ENCODE measurements at regions not wholly inside any gene's neighbourhood (a gene's known extent, or its start where the extent isn't known, plus 50 kb on each side); places are given as distances from the start of the nearest gene placed in this dataset.
A peak's percentile ranks its signal among the peaks of the same experiment; 100 is the strongest.
"Not testable (repeated sequence)": the region's sequence is repeated elsewhere in the genome, so short reads cannot be mapped to it uniquely, and the experiment has no call there.

DNA sequence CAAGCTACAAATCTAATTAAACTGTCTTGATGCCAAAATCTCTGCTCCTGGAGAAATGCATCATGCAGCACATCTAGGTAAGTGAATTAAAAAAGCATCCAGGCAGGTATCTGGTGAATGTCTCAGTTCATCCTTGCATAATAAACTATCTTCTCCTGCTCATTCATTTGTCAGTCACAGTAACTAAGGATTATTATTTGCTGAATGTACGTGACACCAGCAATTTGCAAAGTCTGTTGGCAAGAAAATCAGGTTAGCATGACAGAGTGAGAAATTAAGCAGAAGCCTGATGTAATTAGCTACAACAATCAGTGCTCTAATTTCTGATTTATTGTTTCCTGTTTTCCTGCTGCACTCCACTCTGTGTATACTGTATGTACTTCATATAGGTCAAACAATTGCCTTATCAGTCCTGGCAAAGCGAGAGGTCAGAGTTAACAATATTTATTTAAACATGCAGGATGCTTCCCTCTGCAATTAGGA lies 213.6 kb downstream of the FBXO8 start:
- no peak for DNase-seq

DNA sequence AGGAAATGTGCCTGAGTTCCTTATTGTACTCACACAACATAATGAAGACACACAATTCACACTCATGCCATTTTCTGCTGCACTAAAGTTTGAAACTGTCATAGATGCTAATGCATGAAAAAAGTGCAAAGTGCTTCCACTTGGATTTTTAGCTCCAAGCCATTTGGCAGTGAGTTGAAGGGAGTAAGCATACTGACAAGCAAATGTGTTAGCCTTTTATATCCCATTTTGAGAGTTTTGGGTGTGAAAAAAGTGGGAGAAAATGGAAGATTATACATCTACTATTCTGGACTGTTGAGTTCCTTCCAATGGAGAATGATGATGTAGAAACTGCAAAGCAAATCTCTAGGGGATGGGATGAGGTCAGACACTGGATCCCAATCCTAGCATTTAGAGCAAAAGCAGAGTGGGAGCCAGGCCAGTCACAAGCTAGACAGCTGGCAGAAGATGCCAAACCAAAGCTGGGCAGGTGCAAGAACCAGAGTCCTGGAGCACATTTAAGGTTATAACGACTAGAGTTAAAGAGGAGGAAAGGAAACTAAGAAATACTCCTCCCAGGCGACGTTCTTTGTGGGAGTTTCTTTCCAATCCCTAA lies 216.8 kb downstream of the FBXO8 start:
- DNase-seq = no peak

DNA sequence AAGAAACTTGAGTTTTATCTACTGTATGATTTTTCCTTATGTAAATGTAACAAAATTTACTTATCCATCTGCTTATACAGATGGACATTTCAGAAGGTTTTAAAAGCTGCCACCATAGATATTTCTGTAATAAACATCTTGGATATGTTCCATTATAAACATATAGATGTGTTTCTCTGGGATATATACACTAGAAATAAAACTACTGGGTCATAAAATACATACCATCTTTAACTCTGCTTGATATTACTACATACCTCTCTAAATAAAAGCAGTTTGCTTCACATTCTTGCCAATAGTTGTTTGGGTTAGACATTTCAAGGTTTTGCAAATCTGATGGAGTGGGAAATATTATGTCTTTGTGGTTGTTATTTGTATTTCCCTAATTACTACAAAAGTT lies 220.6 kb downstream of the FBXO8 start:
- no peak for DNase-seq

DNA sequence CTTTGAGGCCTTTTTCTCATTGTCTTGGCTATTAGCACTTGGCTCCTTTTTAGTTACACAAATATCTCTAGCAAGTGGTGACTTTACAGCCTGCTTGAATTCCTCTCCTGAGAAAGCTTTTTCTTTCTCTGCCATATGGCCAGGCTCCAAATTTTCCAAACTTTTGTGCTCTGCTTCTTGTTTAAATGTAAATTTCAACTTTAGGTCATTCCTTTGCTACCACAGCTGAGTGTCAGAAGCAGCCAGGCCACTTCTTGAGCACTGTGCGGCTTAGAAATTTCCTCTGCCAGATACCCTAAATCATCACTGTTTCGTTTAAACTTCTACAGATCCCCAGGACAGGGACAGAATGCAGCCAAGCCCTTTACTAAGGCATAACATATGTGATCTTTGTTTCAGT lies 222.4 kb downstream of the FBXO8 start:
- DNase-seq = peak in 1 of 3 donors; percentile 38

DNA sequence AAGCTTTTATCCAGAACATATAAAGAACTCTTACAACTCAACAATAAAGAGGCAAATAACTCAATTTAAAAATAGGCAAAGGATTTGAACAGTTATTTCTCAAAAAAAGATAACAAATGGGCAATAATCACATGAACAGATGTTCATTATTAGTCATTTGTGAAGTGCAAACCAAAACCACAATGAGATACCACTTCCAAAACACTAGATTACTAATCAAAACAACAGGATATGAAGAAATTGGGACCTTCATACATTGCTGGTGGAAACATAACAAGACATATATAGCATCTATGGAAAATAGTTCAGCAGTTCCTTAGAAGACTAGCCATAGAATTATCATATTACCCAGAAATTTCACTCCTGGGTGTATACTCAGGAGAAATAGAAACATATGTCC lies 224.6 kb downstream of the FBXO8 start:
- no peak for DNase-seq

DNA sequence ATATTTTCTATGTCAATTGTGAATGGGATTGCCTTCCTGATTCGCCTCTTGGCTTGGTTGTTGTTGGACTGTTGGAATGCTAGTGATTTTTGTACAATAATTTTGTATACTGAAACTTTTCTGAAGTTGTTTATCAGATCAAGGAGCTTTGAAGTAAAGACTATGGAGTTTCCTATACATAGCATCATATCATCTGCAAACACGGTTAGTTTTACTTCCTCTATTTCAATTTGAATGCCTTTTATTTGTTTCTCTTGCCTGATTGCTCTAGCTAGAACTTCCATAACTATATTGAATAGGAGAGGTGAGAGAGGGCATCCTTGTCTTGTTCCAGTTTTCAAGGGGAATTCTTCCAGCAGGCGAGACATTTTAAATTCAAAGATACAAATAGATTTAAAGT lies 226.5 kb downstream of the FBXO8 start:
- no peak for DNase-seq

DNA sequence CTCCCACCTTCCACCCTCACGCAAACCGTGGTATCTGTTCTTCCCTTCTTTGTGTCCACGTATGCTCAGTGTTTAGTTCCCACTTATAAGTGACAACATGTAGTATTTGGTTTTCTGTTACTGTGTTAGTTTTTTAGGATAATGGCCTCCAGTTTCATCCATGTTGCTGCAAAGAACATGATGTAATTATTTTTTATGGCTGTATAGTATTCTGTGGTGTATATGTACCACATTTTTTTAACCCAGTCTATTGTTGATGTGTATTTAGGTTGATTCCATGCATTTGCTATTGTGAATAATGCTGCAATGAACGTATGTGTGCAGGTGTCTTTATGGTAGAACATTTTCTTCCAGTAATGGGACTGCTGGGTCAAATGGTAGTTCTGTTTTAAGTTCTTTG lies 228.1 kb downstream of the FBXO8 start:
- DNase-seq = no peak

DNA sequence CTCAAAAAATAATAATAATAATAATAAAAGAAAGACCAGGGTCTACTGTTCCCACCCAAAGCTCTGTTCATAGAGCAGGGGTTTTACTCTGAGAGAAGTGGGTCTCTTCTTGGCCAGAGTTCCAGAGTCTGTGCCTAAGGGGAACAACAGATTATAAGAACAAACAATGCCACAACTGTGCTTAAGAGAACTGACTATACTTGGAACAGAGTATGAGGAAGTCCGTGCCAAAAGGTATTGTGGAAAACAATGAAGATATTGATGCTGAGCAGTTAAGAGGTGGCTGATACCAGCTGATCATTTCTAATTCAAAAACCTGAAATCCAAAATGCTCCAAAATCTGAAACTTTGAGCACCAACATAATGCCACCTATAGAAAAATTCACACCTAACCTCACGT lies 229.6 kb downstream of the FBXO8 start:
- no peak for DNase-seq

DNA sequence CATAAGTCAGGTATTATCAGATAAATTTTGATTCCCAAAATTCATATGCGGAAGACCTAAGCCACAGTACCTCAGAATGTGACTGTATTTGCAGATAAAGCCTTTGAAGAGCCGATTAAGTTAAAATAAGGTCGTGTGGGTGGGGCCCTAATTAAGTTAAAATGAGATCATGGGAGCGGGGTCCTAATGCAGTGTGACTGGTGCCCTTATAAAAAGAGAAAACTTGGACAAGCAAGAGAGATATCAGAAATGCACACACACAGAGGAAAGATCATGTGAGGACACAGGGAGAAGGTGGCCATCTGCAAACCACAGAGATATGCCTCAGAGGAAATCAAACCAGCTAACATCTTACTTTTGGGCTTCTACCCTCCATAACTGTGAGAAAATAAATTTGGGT lies 236.1 kb downstream of the FBXO8 start:
- DNase-seq = no peak

DNA sequence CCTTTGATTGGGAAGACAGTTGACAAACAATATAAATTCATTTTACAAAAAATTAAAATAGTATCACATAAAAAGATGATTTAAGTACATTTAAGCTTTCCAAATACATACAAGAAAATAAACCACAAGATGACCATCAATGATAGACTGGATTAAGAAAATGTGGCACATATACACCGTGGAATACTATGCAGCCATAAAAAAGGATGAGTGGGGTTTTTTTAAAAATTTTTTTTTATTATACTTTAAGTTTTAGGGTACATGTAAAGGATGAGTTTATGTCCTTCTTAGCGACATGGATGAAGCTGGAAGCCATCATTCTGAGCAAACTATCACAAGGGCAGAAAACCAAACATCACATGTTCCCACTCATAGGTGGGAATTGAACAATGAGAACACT lies 237.6 kb downstream of the FBXO8 start:
- not testable (repeated sequence) for DNase-seq

DNA sequence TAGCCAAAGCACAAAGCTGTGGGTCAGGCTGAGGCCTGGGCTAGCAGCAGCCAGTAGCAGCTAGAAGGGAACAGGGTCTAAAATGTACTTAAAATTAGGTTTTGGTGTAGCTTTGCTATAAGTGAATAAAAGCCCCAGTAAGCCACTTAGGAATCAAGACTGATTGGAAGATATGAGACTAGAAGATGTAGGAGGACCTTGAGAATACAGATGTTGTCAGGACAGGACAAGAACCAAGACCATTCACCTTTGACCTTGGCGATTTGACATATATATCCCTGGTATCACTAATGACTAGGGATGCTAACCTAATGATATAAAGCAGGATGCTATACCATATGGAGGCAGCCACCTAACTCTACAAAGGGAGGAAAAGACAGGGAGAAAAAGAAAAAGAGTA lies 238.1 kb downstream of the FBXO8 start:
- no peak for DNase-seq

DNA sequence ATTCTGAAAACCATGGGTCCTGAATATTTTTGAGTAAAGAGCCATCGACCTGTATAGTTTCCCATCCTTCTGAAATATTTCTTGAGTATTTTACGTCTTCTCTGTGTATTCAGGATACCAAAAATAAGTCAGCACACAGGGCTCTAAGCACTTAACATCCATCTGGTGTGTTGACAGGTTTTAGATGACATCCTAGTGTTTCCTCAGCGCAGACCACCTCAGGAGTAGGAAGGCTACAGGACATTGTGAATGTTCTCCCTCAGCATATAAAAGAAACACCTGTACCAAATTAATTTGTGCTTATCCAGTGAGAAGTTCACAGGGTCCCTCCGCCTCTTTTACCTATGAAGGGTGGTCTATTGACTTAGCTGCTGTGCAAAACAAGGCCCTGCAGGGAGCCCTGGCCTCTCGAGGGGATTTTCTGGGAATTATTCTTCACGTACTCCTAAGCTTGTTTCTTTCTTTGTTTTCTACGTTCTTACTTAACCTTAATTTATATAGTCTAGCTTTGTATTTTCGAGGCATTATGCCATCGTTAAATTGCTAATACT lies 241.8 kb downstream of the FBXO8 start:
- DNase-seq = no peak

DNA sequence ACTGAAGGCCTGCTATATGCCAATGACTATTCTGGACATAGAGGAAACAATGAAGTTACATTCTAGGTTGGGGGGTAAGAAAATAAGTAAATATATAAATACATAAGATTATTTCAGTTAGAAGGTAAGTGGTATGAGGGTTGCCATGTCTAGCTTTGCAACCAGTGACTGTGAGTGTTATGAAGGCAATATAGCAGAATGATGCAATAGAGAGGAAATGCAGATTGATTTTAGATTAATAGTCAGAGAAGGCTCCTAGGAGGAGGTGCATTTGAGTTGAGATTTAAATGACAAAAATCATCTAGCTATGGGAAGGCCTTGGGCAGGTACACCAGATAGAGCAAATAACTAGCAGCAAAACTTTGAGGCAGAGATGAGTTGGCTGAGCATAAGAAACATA lies 243.2 kb downstream of the FBXO8 start:
- no peak for DNase-seq

DNA sequence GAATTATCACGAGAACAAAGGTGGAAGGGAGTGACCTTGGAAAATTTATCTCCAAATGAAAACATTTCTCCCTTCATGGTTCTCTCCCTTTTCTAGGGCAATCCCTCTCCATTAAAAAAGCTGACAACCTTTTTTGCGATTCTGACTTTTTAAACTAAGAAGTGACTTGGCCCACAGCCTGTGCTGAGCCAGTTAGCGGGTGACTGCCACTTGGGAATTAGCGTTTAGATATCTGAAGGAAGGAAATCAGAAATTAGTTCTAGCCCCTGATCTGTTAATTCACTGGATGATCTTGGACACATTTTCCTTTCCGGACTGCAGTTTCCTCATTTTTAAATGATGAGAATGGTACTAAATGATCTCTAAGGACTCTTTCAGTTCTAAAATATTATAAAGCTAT lies 245.0 kb downstream of the FBXO8 start:
- DNase-seq = no peak

DNA sequence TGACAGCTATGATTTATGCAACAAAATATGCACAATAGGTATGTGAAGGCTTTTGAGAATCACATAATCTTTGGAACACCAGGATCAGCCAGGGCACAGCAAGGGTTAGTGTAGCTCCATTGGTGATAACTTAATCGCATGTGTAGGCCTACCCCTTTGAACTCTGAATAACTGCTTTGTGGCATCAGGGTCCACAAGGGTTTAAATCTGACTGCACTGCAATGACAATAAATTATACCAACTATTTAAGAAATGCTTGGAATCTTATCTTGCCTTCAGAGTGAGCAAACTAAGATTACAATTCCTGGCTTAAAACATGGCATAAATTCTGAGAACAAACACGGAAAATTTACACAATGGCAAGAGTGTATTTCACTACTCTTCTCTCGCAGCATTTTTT lies 245.8 kb downstream of the FBXO8 start:
- DNase-seq = no peak

DNA sequence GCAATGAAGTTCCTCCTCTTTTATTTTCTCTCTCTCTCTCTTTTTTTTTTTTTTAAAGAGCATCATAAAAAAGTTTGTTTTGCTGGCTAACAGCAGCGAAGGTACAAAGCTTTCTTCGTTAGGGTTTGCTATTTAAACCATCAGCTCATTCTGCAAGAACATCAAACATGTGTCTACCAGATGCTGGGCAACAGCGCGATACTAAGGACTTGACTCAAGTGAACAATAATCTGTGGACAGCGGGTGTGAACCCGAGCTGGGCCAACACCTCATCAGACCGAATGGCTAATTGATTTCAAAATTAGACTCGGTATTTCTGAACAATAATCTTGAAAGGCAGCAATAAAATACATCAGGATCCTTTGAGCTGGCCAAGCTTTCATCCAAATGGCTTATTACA lies 246.4 kb downstream of the FBXO8 start:
- DNase-seq = no peak

DNA sequence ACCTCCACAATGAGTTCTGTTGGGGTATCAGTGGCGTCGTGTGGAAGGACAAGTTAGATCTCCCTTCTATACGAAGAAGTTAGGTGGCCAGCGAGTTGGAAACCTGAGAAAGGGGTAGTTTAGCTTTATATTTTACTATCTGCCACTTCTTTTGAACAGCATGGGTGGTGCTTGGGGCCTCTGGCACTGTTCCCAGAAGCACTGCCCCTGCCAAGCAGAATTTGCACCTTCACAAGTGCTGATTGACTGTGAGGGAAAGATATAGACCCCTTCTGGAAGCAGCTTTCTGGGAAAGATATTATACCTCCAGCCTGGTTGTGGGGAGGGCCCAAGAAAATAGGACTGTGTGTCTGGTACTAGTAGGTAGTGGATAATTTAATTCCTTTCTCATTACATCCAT lies 246.9 kb downstream of the FBXO8 start:
- no peak for DNase-seq

DNA sequence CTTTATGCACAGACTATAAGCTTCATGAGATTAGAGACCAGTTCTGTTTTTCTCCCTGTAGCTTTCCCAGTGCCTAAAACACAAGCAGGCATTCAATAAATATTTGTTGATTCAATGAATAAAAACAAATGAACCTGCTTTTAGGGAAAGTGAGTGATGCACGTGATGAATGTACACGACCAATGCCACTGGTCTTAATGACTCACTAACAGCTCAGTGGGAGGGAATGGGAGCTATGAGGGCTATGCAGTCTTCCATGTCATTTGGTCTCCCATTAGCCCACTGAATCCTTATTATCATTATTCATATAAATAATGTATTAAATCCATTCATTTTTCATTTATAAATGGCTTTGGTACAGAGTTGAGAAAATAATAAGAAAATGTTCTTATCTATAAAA lies 247.4 kb downstream of the FBXO8 start:
- DNase-seq = no peak

DNA sequence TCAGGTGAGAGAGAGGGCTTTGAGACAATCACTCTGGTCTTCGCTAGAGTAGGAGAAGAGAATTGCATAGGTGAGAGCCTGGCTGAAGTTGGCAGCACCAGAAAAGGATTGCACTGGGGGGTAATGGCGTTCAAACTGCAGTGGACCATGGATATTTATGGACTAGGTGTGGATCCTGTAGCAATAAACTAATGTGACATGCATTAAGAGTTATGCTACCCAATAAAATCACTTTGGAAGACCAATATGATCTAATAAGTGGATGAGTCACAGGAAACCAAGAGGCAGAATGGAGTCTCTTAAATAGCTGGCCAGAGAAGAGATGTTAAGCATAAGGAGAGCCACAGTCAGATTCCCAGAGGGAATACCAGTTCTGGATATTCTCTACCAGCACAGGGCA lies 259.8 kb downstream of the FBXO8 start:
- DNase-seq = no peak

DNA sequence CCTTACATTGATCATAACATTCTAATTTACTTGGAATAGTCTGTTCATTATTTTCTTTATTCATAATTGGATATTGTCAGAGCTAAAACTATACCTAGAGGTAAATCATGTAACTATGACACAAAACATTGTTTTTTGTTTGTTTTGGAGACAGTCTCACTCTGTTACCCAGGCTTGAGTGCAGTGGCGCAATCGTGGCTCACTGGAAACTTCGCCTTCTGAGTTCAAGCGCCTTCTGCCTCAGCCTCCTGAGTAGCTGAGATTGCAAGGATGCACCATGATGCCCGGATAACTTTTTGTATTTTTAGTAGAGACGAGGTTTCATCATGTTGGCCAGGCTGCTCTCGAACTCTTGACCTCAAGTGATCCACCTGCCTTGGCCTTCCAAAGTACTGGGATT lies 265.2 kb downstream of the FBXO8 start:
- DNase-seq = no peak

DNA sequence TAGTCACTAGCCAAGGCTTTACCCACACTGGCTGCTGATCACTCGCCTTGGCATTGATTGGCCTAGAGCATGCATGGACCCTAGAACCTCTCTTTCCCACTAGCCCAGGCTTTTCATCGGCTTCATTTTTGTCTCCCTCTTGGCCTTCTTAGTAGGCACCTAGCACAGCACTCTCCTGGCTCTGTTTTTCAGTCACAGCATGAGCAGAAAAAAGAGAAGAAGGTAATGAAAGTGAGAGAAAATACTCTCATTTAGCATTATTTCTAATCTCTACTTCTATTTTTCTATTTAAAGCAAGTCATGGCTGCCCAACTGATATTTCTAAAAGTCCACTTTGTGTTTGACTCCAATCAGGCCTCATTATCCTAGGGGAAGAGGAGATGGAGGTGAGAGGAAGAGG lies 267.2 kb downstream of the FBXO8 start:
- DNase-seq = no peak

DNA sequence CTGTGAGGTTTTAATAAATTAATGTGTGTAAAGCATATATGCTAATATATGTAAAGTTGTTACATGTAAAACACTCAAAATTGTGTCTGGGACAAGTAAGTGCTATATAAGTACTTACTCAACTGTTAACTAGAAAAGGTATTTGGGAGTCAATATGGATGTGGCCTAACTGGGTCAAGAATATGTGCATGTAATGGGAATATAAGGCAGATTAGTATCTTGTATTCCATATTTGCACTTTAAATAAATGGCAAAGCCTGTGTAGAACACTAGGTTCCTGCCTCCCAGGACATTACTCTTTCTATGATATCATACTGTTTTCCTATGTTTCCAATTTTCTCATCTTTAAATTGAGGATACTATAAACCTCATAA lies 270.6 kb downstream of the FBXO8 start:
- no peak for DNase-seq

DNA sequence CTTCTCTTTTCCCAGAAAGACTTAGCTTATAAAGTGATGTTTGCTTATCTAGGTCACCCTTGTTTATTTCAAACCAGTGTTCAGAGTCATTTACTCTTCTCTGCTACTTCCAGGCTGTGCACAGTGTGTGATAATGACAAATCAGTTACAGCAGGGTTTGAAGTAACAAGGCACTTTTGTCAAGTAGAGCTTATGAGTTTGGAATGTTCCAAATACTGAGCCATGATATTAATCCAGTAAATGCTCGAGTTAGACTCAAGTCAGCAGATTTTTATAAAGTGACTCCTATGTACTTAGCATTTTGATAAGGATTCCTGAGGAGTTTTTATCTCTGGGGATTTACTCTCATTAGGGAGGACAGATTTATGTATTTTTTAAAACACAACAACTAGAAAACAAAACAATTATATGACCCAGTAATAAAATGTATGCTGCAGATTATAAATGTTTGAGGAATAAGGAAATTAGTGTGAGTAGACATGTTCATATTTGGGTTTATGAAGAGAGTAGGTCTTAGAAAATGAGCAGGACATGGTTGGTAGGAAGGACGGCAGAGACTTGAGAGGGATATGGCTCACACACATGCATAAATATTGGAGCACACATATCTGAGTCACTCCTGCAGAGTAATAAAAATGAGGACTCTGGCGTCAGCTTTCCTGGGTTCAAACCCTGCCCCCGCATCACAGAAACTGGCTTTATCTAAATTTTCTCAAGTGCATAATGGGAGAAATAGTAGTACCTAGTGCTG lies 271.2 kb downstream of the FBXO8 start:
- no peak for DNase-seq

DNA sequence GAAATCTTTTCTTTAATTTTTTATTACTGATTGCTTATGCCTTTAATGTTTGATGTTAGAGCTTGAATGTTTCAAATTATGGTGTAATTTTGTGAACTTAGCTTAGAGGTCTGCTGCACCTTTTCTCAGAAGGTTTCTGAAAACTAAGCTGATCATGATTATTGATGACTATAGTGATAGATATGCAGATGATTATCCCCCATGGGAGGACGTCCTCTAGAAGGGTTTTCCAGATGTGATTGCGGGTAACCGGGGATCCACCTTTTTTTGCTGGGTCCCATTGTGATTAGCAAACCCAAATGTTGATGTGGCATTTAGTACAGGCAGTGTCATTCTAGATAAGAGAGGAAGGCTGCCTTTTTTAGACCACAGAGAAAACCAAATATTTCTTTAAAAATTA lies 272.9 kb downstream of the FBXO8 start:
- no peak for DNase-seq

Data from muscle of back (tissue), 3 donors.